ENCODE measurements at regions not wholly inside any gene's neighbourhood (a gene's known extent, or its start where the extent isn't known, plus 50 kb on each side); places are given as distances from the start of the nearest gene placed in this dataset.

DNA sequence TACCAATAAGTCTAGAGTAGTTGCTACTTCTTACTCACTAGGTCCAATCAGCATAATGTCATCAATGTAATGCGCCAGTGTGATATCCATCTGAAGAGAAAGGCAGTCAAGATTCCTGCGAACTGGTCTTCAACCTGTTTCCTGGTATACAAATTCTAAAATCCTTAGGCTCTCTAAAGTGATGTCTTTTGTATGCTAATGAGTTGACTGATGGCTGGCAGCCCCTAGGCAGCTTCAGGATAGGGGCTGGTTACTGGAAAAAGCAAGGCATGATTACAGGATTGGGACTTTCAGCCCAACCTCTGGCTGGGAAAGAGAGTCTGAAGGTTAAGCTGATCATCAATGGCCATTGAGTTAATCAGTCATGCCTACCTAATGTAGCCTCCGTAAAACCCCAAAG is 250.2 kb upstream of the PTER start:
- Histone ChIP-seq H3K27ac (no peak overlapping the region), H3K27me3 (no peaks in the 10 kb centered on the region), H3K36me3 (no peaks in the 10 kb centered on the region), H3K4me3 (no peak overlapping the region), H3K9me3 (peaks cover 4% of the 10 kb centered on the region), H3K4me1 (peaks cover 11% of the 10 kb centered on the region)
- TF ChIP-seq POLR2AphosphoS5 (IDR thresholded peaks at IDR 0.05) (no peak), POLR2A (IDR thresholded peaks at IDR 0.05) (no peak), EP300 (IDR thresholded peaks at IDR 0.05) (no peak)
- TF ChIP-seq, protein P1, sequence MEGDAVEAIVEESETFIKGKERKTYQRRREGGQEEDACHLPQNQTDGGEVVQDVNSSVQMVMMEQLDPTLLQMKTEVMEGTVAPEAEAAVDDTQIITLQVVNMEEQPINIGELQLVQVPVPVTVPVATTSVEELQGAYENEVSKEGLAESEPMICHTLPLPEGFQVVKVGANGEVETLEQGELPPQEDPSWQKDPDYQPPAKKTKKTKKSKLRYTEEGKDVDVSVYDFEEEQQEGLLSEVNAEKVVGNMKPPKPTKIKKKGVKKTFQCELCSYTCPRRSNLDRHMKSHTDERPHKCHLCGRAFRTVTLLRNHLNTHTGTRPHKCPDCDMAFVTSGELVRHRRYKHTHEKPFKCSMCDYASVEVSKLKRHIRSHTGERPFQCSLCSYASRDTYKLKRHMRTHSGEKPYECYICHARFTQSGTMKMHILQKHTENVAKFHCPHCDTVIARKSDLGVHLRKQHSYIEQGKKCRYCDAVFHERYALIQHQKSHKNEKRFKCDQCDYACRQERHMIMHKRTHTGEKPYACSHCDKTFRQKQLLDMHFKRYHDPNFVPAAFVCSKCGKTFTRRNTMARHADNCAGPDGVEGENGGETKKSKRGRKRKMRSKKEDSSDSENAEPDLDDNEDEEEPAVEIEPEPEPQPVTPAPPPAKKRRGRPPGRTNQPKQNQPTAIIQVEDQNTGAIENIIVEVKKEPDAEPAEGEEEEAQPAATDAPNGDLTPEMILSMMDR (IDR thresholded peaks at IDR 0.05) = no peak
- no peak for DNase-seq (ENCODE audit: low spot score in 2 of 2)
- WGBS = 94% methylated on average over 3 of the region's 3 CpGs

DNA sequence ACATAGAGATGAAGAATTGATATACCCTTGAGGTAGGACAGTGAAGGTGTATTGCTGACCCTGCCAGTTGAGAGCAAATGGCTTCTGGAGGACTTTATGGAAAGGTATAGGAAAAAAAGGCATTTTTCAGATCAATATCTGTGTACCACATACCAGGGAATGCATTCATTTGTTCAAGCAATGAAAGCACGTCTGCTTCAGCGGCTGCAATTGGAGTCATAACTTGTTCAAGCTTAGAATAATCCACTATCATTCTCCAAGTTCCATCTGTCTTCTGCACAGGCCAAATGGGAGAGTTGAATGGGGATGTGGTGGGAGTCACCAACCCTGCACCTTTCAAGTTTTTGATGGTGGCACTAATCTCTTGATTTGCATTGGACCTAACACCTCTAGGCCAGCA is 249.6 kb upstream of the PTER start:
- no peak for DNase-seq (ENCODE audit: low spot score in 2 of 2)
- peaks cover 4% of the 10 kb centered on the region for H3K9me3 ChIP-seq
- H3K27ac ChIP-seq = no peak overlapping the region
- no peak overlapping the region for H3K4me3 ChIP-seq
- no peaks in the 10 kb centered on the region for H3K27me3 ChIP-seq
- no peaks in the 10 kb centered on the region for H3K36me3 ChIP-seq
- no peak for TF ChIP-seq POLR2AphosphoS5 (IDR thresholded peaks at IDR 0.05)
- no peak for TF ChIP-seq POLR2A (IDR thresholded peaks at IDR 0.05)
- TF ChIP-seq EP300 (IDR thresholded peaks at IDR 0.05) = no peak
- TF ChIP-seq, protein P1 (IDR thresholded peaks at IDR 0.05) = no peak
- peaks cover 11% of the 10 kb centered on the region for H3K4me1 ChIP-seq
- WGBS = 76% methylated on average over 2 of the region's 2 CpGs

DNA sequence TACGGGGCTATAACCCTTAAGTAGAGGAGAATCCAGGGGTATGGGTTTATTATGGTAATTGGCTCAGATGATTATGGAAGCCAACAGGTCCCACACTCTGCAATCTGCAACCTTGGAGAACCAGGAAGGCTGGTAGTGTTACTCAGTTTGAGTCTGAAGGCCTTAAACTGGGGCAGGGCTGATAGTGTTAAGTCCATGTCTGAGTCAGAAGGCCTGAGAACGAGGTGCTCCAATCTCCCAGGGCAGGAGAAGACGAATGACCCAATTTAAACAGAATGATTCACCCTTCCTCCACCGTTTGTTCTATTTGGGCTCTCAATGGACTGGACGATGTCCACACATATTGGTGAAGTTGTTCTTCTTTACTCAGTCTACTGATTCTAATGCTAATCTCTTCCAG is 244.5 kb upstream of the PTER start:
- H3K4me3 ChIP-seq = no peak overlapping the region
- peaks cover 7% of the 10 kb centered on the region for H3K9me3 ChIP-seq
- no peaks in the 10 kb centered on the region for H3K36me3 ChIP-seq
- no peak overlapping the region for H3K27ac ChIP-seq
- 65% methylated on average over 5 of the region's 5 CpGs for WGBS
- no peaks in the 10 kb centered on the region for H3K27me3 ChIP-seq
- DNase-seq (ENCODE audit: low spot score in 2 of 2) = no peak
- H3K4me1 ChIP-seq = no peaks in the 10 kb centered on the region
- no peak for TF ChIP-seq EP300 (IDR thresholded peaks at IDR 0.05)
- TF ChIP-seq POLR2AphosphoS5 (IDR thresholded peaks at IDR 0.05) = no peak
- TF ChIP-seq POLR2A (IDR thresholded peaks at IDR 0.05) = no peak
- TF ChIP-seq, protein P1 (IDR thresholded peaks at IDR 0.05) = no peak

DNA sequence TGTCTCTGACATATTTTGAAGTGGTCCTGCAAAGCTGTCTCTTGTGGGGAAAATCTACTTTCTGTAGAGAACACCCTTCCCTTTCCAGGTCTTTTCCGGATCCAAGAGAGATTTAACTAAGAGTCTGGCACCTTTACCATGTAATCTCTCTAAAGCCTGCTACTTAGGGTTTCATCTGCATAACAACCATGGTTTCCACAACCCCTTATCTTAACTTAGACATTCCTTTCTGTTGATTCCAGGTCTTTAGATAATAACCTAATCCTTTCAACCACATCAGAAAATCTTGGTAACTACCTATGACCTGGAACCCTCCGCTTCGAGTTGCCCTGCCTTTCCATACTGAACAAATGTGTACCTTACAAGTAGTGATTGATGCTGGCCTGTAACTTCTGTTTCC is 243.6 kb upstream of the PTER start:
- H3K36me3 ChIP-seq = no peaks in the 10 kb centered on the region
- no peak for TF ChIP-seq POLR2A (IDR thresholded peaks at IDR 0.05)
- no peak for TF ChIP-seq POLR2AphosphoS5 (IDR thresholded peaks at IDR 0.05)
- TF ChIP-seq, protein P1 (IDR thresholded peaks at IDR 0.05) = no peak
- TF ChIP-seq EP300 (IDR thresholded peaks at IDR 0.05) = no peak
- H3K27me3 ChIP-seq = no peaks in the 10 kb centered on the region
- H3K27ac ChIP-seq = no peak overlapping the region
- no peak overlapping the region for H3K4me3 ChIP-seq
- DNase-seq (ENCODE audit: low spot score in 2 of 2) = no peak
- H3K4me1 ChIP-seq = no peaks in the 10 kb centered on the region
- 97% methylated on average over 3 of the region's 3 CpGs for WGBS
- peaks cover 3% of the 10 kb centered on the region for H3K9me3 ChIP-seq

DNA sequence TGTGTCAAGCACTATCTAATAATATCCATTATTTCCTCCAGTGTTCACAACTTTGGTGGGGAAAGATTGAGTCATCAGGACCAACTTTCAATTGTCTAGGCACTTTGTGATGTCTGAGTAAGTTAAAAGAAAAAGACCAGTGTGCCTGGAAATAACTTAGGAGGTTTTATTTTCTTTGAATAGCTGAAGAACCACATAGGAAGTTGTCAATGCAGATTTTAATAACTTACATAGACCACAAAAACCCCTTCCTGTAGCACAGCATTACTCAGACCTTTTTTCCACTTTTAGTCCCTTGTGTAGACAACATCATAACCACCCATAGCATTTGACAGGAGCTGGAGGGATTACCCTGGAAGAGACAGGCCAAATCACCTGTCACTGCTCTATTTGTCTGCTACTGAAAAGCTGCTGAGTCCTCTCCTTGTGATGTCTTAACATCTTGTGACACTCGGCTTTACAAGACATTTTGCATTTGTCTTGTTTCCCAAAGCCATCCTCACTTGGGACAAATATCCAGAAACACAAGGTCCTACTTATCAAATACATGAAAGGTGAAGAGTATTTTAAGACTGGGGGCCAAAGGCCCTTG is 241.5 kb upstream of the PTER start:
- 59% methylated on average over 1 of the region's 1 CpG for WGBS
- peaks cover 3% of the 10 kb centered on the region for H3K9me3 ChIP-seq
- no peak overlapping the region for H3K4me3 ChIP-seq
- H3K27me3 ChIP-seq = no peaks in the 10 kb centered on the region
- TF ChIP-seq EP300 (IDR thresholded peaks at IDR 0.05) (no peak), POLR2AphosphoS5 (IDR thresholded peaks at IDR 0.05) (no peak)
- no peaks in the 10 kb centered on the region for H3K36me3 ChIP-seq
- no peak for DNase-seq (ENCODE audit: low spot score in 2 of 2)
- H3K4me1 ChIP-seq = no peaks in the 10 kb centered on the region
- H3K27ac ChIP-seq = no peak overlapping the region

DNA sequence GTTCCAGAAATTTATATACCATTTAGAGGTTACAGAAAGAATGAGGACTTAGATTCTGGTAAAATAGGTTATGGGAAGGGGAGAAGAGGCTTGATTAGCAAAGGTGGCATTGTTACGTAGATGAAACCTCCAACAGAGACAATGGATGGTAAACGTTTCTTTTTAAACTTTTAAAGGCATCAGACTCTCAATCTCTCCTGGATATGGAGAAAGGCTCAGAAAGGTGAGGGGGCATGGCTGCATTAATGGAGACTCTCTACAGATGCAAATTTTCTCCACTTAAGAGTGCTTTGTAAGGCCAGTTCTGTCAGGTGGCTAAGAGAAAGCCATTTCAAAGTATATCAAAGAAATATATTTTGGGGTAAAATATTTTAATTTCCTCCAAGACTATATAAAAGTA is 240.9 kb upstream of the PTER start:
- TF ChIP-seq EP300 (IDR thresholded peaks at IDR 0.05) (no peak), POLR2A (IDR thresholded peaks at IDR 0.05) (no peak), POLR2AphosphoS5 (IDR thresholded peaks at IDR 0.05) (no peak)
- TF ChIP-seq, protein P1 (IDR thresholded peaks at IDR 0.05) = no peak
- Histone ChIP-seq H3K9me3 (peaks cover 3% of the 10 kb centered on the region), H3K27me3 (no peaks in the 10 kb centered on the region), H3K4me1 (no peaks in the 10 kb centered on the region), H3K27ac (no peak overlapping the region), H3K36me3 (no peaks in the 10 kb centered on the region), H3K4me3 (no peak overlapping the region)
- 57% methylated on average over 2 of the region's 2 CpGs for WGBS
- DNase-seq (ENCODE audit: low spot score in 2 of 2) = no peak
